Sigmoid colon (tissue), 3 donors: ENCODE measurements at regions not wholly inside any gene's neighbourhood (a gene's known extent, or its start where the extent isn't known, plus 50 kb on each side); places are given as distances from the start of the nearest gene placed in this dataset.

Source experiments
- CTCF ChIP-seq, 4 experiments: fragments of 450-650 bp in 3 of 4; fragments of 200-600 bp in 1 of 4; IDR thresholded peaks; one replicate each; pipeline ENCODE4 v1.5.1; 2016 to 2019; ENCODE audit warnings: antibody characterized with exemption in 4 of 4, mild to moderate bottlenecking in 3 of 4, moderate library complexity in 2 of 4
- POLR2A ChIP-seq, 2 donors: fragments of 450-650 bp; IDR thresholded peaks; one replicate each; pipeline ENCODE4 v1.6.1; 2016; ENCODE audit warnings: antibody characterized with exemption in 2 of 2, mild to moderate bottlenecking in 2 of 2, moderate library complexity in 2 of 2

GRCh38 chr12:28032811-28033537 lies 60.4 kb upstream of the PTHLH start:
- TF ChIP-seq POLR2A (IDR thresholded peaks at IDR 0.05) (no peak), CTCF (IDR thresholded peaks at IDR 0.05) (no peak)
